ENCODE measurements at regions not wholly inside any gene's neighbourhood (a gene's known extent, or its start where the extent isn't known, plus 50 kb on each side); places are given as distances from the start of the nearest gene placed in this dataset.
A peak's percentile ranks its signal among the peaks of the same experiment; 100 is the strongest.

DNA sequence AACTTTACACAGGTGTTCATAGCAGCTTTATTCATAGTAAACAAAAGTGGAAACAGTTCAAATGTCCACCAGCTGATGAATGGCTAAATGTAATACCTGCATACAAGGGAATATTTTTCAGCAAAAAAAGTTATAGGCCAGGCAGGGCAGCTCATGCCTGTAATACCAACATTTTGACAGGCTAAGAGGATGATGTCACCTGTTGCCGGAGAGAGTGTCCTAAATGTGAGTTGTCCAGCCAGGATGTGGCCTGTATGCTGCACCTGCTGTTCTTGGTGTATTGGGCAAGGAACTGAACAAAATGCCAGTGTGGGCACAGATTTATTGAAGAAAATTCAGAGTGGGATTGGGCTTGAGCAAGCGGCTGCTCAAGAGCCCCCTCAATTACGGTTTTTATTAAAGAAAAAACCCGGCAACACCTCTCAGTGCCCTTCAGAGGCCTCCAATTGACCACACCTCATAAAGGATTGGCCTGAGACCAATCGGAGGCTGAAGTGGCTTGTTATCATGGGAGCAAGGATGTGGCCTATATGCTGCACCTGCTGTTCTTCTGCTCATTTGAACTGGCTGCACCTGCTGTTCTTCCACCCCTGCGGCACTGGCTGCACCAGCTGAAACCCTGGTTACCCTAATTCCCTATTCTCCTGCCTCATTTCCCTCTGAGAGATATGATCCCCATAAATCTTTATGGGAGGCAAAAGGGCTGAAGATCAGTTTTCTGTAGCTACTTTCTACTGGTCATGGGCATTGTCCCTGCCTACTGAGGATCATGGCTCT lies 129.8 kb downstream of the GPCPD1 start:
- no peaks in the 10 kb centered on the region for H3K79me2 ChIP-seq (ENCODE audit: control insufficient read depth in 1 of 2, insufficient read depth in 2 of 2, low read length in 2 of 2)
- H3K4ac ChIP-seq (replicated peaks; ENCODE audit: insufficient read length, low read depth, low read length), result no peak overlapping the region
- no peak overlapping the region for H3K56ac ChIP-seq (replicated peaks; ENCODE audit: insufficient read length, low read depth, low read length)
- no peak for FAIRE-seq
- no peak overlapping the region for H2BK120ac ChIP-seq (replicated peaks; ENCODE audit: low read depth, low read length)
- no peaks in the 10 kb centered on the region for H4K20me1 ChIP-seq (replicated peaks in 1 of 2; ENCODE audit: control insufficient read depth in 1 of 2, insufficient read depth in 2 of 2, low read length in 2 of 2)
- H3K9me3 ChIP-seq (ENCODE audit: insufficient read depth in 2 of 2, low read depth in 1 of 2, low read length in 1 of 2), result no peaks in the 10 kb centered on the region
- H4K91ac ChIP-seq (replicated peaks; ENCODE audit: insufficient read length, low read length), result no peak overlapping the region
- no peaks in the 10 kb centered on the region for H3K79me1 ChIP-seq (ENCODE audit: low read depth, low read length)
- H4K5ac ChIP-seq (ENCODE audit: insufficient read length, low read depth, low read length), result no peak overlapping the region
- no peaks in the 10 kb centered on the region for H3K27me3 ChIP-seq (replicated peaks in 1 of 4; ENCODE audit: control insufficient read depth in 3 of 4, extremely low read depth in 1 of 4, insufficient read depth in 3 of 4, low read length in 3 of 4)
- no peak overlapping the region; the same call in 1 of the 2 replicates for H4K8ac ChIP-seq (ENCODE audit: extremely low read depth, insufficient read depth, low read length)
- H2BK15ac ChIP-seq (ENCODE audit: low read length), result no peak overlapping the region
- H3K27ac ChIP-seq (ENCODE audit: low read depth, low read length), result no peak overlapping the region
- ChIA-PET CTCF (ENCODE audit: partially characterized antibody) (no interaction called here), POLR2A (ENCODE audit: partially characterized antibody) (no interaction called here)
- TF ChIP-seq SIRT6 (IDR thresholded peaks at IDR 0.05; ENCODE audit: low read length), result no peak
- TF ChIP-seq RFX5 (IDR thresholded peaks at IDR 0.05; ENCODE audit: borderline replicate concordance, low read depth, low read length), result peak; percentile 74
- no peak for TF ChIP-seq EP300 (IDR thresholded peaks at IDR 0.05; ENCODE audit: borderline replicate concordance in 1 of 2, low read depth in 2 of 2, low read length in 2 of 2)
- TF ChIP-seq BRCA1 (IDR thresholded peaks at IDR 0.05; ENCODE audit: low read depth, low read length), result no peak
- no peak for TF ChIP-seq SUZ12 (IDR thresholded peaks at IDR 0.05; ENCODE audit: low read length)
- no peak for TF ChIP-seq SP2 (IDR thresholded peaks at IDR 0.05; ENCODE audit: low read length)
- TF ChIP-seq RXRA (IDR thresholded peaks at IDR 0.05; ENCODE audit: insufficient read depth, low read depth, low read length), result no peak
- H3K18ac ChIP-seq (ENCODE audit: extremely low read depth, low read length), result no peak overlapping the region
- no peak overlapping the region for H2BK20ac ChIP-seq (ENCODE audit: low read length)
- no peak overlapping the region for H2BK12ac ChIP-seq (ENCODE audit: low read depth, low read length)
- H3K9ac ChIP-seq (replicated peaks in 1 of 4; ENCODE audit: extremely low read depth in 1 of 4, low read depth in 3 of 4, low read length in 3 of 4), result no peak overlapping the region
- H3K14ac ChIP-seq (ENCODE audit: insufficient read length), result no peak overlapping the region
- 86% methylated on average over 6 of the region's 6 CpGs; no CpG with 5 or more reads in 1 of the 2 experiments for WGBS, 2 experiments (ENCODE audit: extremely low coverage in 1 of 2, insufficient coverage in 1 of 2, insufficient read length in 1 of 2, insufficient replicate concordance in 2 of 2, low coverage in 1 of 2, low lambda C conversion rate in 2 of 2, missing lambda C conversion rate in 1 of 2)
- peaks cover 0 to 6% (median 0%) of the 10 kb centered on the region in 4 experiments; a peak in 2 of 7 replicates for H3K4me1 ChIP-seq (replicated peaks in 1 of 4; ENCODE audit: control insufficient read depth in 3 of 4, insufficient read depth in 4 of 4, low read length in 3 of 4)
- no peak overlapping the region for H3K23ac ChIP-seq (ENCODE audit: insufficient read length)
- H3K23me2 ChIP-seq (ENCODE audit: low read depth, low read length), result no peaks in the 10 kb centered on the region
- H3K4me2 ChIP-seq (ENCODE audit: insufficient read depth in 1 of 2, low read depth in 2 of 2, low read length in 2 of 2), result no peak overlapping the region
- DNase-seq (ENCODE audit: low read depth in 1 of 2, low spot score in 2 of 2), result no peak
- no peak overlapping the region for H3K4me3 ChIP-seq (ENCODE audit: extremely low read depth in 1 of 4, insufficient read depth in 2 of 4, low read depth in 3 of 4, low read length in 4 of 4)
- no peaks in the 10 kb centered on the region for H3K36me3 ChIP-seq (ENCODE audit: control insufficient read depth in 2 of 4, insufficient read depth in 4 of 4, low read length in 3 of 4)
- H2AK5ac ChIP-seq (ENCODE audit: low read depth, low read length), result no peak overlapping the region
- no peak overlapping the region for H2AFZ ChIP-seq (ENCODE audit: low read length)
- H2BK5ac ChIP-seq (ENCODE audit: low read depth, low read length), result no peak overlapping the region
